A549 (cell line): ENCODE measurements at regions not wholly inside any gene's neighbourhood (a gene's known extent, or its start where the extent isn't known, plus 50 kb on each side); places are given as distances from the start of the nearest gene placed in this dataset.

Experiments
- CEBPB ChIP-seq, 2 experiments: fragments of >200 bp in 1 of 2; sonication (Bioruptor Twin) in 1 of 2; formaldehyde crosslinking in 1 of 2; IDR thresholded peaks; 2 replicates each; pipeline ENCODE4 v1.6.1; 2012 to 2016
- EHMT2 ChIP-seq: fragments of 200-600 bp; sonication (generic); IDR thresholded peaks from 2 replicates; pipeline ENCODE4 v1.6.1; 2016; ENCODE audit warnings: antibody characterized with exemption, low read depth, mild to moderate bottlenecking, moderate library complexity
- EP300 ChIP-seq, 2 experiments: fragments of >200 bp; sonication (Bioruptor Twin); formaldehyde crosslinking; IDR thresholded peaks; 2 replicates in 1 of 2; 3 replicates in 1 of 2; pipeline ENCODE4 v1.6.1; 2016 to 2017
- GATA3 ChIP-seq: IDR thresholded peaks from 2 replicates; pipeline ENCODE4 v1.6.1; 2012; ENCODE audit warnings: borderline replicate concordance
- JUN ChIP-seq, 2 experiments: fragments of >200 bp; sonication (Bioruptor Twin); formaldehyde crosslinking; IDR thresholded peaks; 2 replicates in 1 of 2; 3 replicates in 1 of 2; pipeline ENCODE4 v1.6.1; 2016 to 2017
- KDM1A ChIP-seq: fragments of 200-600 bp; sonication (generic); IDR thresholded peaks from 2 replicates; pipeline ENCODE4 v1.6.1; 2016; ENCODE audit warnings: low read depth, mild to moderate bottlenecking
- MAX ChIP-seq: IDR thresholded peaks from 2 replicates; pipeline ENCODE4 v1.6.1; 2012
- POLR2A ChIP-seq: IDR thresholded peaks from 2 replicates; pipeline ENCODE4 v1.6.1; 2012; ENCODE audit warnings: mild to moderate bottlenecking, low read length
- POLR2AphosphoS2 ChIP-seq: conservative IDR thresholded peaks from 2 replicates; pipeline ENCODE4 v1.6.1; 2012; ENCODE audit warnings: low read length, improper control_type of control experiment, inconsistent platforms
- RFX5 ChIP-seq: fragments of 450-650 bp; IDR thresholded peaks from 2 replicates; pipeline ENCODE4 v1.7.1; 2014; ENCODE audit warnings: antibody characterized with exemption, mild to moderate bottlenecking, moderate library complexity
- USF2 ChIP-seq: fragments of 450-650 bp; IDR thresholded peaks from 2 replicates; pipeline ENCODE4 v1.6.1; 2014; ENCODE audit warnings: antibody characterized with exemption
- ZSCAN20 ChIP-seq: fragments of 250-450 bp; sonication (Bioruptor Pico); IDR thresholded peaks from 2 replicates; pipeline ENCODE4 v1.8.0; 2022; ENCODE audit warnings: mild to moderate bottlenecking, moderate library complexity
- TF ChIP-seq, protein P1 (sequence below): fragments of >200 bp; sonication (Bioruptor Twin); formaldehyde crosslinking; IDR thresholded peaks from 3 replicates; pipeline ENCODE4 v1.5.1; 2016

GRCh38 chr2:183242937-183243336 is 118.7 kb downstream of the NUP35 start:
- no peak for TF ChIP-seq MAX
- no peak for TF ChIP-seq GATA3
- TF ChIP-seq, protein P1, sequence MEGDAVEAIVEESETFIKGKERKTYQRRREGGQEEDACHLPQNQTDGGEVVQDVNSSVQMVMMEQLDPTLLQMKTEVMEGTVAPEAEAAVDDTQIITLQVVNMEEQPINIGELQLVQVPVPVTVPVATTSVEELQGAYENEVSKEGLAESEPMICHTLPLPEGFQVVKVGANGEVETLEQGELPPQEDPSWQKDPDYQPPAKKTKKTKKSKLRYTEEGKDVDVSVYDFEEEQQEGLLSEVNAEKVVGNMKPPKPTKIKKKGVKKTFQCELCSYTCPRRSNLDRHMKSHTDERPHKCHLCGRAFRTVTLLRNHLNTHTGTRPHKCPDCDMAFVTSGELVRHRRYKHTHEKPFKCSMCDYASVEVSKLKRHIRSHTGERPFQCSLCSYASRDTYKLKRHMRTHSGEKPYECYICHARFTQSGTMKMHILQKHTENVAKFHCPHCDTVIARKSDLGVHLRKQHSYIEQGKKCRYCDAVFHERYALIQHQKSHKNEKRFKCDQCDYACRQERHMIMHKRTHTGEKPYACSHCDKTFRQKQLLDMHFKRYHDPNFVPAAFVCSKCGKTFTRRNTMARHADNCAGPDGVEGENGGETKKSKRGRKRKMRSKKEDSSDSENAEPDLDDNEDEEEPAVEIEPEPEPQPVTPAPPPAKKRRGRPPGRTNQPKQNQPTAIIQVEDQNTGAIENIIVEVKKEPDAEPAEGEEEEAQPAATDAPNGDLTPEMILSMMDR = no peak
- no peak for TF ChIP-seq POLR2A
- TF ChIP-seq EP300 (IDR thresholded peaks at IDR 0.05) = no peak
- no peak for TF ChIP-seq POLR2AphosphoS2
- no peak for TF ChIP-seq USF2
- TF ChIP-seq EHMT2 = no peak
- TF ChIP-seq KDM1A = no peak
- TF ChIP-seq JUN (IDR thresholded peaks at IDR 0.05) = no peak
- no peak for TF ChIP-seq ZSCAN20 (CRISPR knock-in tag)
- TF ChIP-seq RFX5 = no peak
- TF ChIP-seq CEBPB (IDR thresholded peaks at IDR 0.05) = no peak
